Ascending aorta (tissue), 2 donors: ENCODE measurements at regions not wholly inside any gene's neighbourhood (a gene's known extent, or its start where the extent isn't known, plus 50 kb on each side); places are given as distances from the start of the nearest gene placed in this dataset.
"Not testable (repeated sequence)": the region's sequence is repeated elsewhere in the genome, so short reads cannot be mapped to it uniquely, and the experiment has no call there.

Source experiments
- DNase-seq, 2 donors: peaks; one replicate each; pipeline ENCODE4 v3.0.0-alpha.2; 2019; ENCODE audit warnings: low spot score in 2 of 2
- H3K27ac ChIP-seq, 2 donors: fragments of 200-600 bp; sonication (generic); one replicate each; pipeline ENCODE4 v1.5.1; 2016 to 2017; ENCODE audit warnings: mild to moderate bottlenecking in 1 of 2
- H3K27me3 ChIP-seq: fragments of 200-600 bp; sonication (generic); one replicate; pipeline ENCODE4 v1.5.1; 2017
- H3K36me3 ChIP-seq, 2 donors: fragments of 200-600 bp; sonication (generic); one replicate each; pipeline ENCODE4 v1.5.1; 2016
- H3K4me1 ChIP-seq, 2 donors: fragments of 200-600 bp; sonication (generic); one replicate each; pipeline ENCODE4 v1.5.1; 2016 to 2017; ENCODE audit warnings: mild to moderate bottlenecking in 1 of 2
- H3K4me3 ChIP-seq, 2 donors: fragments of 200-600 bp; sonication (generic); one replicate each; pipeline ENCODE4 v1.5.1; 2016 to 2017; ENCODE audit warnings: mild to moderate bottlenecking in 1 of 2
- H3K9me3 ChIP-seq, 2 donors: fragments of 200-600 bp; sonication (generic); one replicate each; pipeline ENCODE4 v1.5.1; 2016
- CTCF ChIP-seq, 3 experiments: fragments of 200-600 bp in 2 of 3; fragments of 450-650 bp in 1 of 3; sonication (generic) in 2 of 3; IDR thresholded peaks; one replicate each; pipeline ENCODE4 v1.5.1; 2016 to 2019; ENCODE audit warnings: antibody characterized with exemption in 3 of 3, mild to moderate bottlenecking in 1 of 3, moderate library complexity in 1 of 3
- intact Hi-C: fragments of 100-400 bp; cut with DNase I; formaldehyde crosslinking; loops from one replicate; pipeline ENCODE4 v1.15.1; 2023

GRCh38 chr10:10055656-10056442 lies 961.8 kb upstream of the CELF2 start:
- H3K4me3 ChIP-seq = no peak overlapping the region
- no peaks in the 10 kb centered on the region for H3K9me3 ChIP-seq
- no peak for TF ChIP-seq CTCF (IDR thresholded peaks at IDR 0.05)
- H3K4me1 ChIP-seq = no peaks in the 10 kb centered on the region
- no peak for DNase-seq
- no peak overlapping the region for H3K27ac ChIP-seq
- no peaks in the 10 kb centered on the region for H3K27me3 ChIP-seq
- intact Hi-C loops = no loop called here
- no peaks in the 10 kb centered on the region for H3K36me3 ChIP-seq

DNA sequence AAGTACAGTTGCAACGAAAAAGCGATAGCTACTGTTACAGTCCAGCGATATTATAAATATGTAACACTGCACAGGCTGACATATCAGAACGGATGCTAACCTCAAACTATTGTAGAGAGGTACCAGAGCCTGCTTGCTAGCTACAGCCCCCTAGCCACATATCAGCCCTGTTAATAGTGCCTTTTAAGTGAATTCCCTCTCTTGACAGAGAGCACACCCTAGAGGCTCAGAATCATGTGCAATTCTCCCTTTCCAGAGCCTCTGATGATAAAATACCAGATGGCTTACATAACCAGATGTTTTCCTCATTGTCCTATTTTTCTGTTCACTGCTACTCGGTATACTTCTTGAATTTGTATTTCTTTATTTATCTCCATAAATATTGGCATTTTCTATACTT lies 960.7 kb upstream of the CELF2 start:
- Histone ChIP-seq H3K36me3 (no peaks in the 10 kb centered on the region), H3K4me1 (no peaks in the 10 kb centered on the region), H3K9me3 (no peaks in the 10 kb centered on the region), H3K27ac (no peak overlapping the region), H3K4me3 (no peak overlapping the region), H3K27me3 (no peaks in the 10 kb centered on the region)
- no peak for TF ChIP-seq CTCF (IDR thresholded peaks at IDR 0.05)
- no peak for DNase-seq
- intact Hi-C loops = no loop called here

- Histone ChIP-seq H3K27me3 (no peaks in the 10 kb centered on the region), H3K4me1 (no peaks in the 10 kb centered on the region), H3K4me3 (no peak overlapping the region), H3K9me3 (no peaks in the 10 kb centered on the region), H3K27ac (no peak overlapping the region), H3K36me3 (no peaks in the 10 kb centered on the region)
- no peak for TF ChIP-seq CTCF (IDR thresholded peaks at IDR 0.05)
- no peak for DNase-seq
- intact Hi-C loops = no loop called here
Measured at GRCh38 chr10:10067644-10068043, 950.0 kb upstream of the CELF2 start.

DNA sequence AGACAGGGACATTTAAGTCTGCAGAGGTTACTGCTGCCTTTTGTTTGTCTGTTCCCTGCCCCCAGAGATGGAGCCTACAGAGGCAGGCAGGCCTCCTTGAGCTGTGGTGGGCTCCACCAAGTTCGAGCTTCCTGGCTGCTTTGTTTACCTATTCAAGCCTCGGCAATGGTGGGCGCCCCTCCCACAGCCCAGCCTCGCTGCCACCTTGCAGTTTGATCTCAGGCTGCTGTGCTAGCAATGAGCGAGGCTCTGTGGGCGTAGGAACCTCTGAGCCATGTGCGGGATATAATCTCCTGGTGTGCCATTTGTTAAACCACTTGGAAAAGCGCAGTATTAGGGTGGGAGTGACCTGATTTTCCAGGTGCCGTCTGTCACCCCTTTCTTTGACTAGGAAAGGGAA lies 942.8 kb upstream of the CELF2 start:
- H3K9me3 ChIP-seq, H3K27me3 ChIP-seq, H3K4me1 ChIP-seq, intact Hi-C loops, DNase-seq, H3K4me3 ChIP-seq, H3K36me3 ChIP-seq, H3K27ac ChIP-seq: not testable (repeated sequence)

DNA sequence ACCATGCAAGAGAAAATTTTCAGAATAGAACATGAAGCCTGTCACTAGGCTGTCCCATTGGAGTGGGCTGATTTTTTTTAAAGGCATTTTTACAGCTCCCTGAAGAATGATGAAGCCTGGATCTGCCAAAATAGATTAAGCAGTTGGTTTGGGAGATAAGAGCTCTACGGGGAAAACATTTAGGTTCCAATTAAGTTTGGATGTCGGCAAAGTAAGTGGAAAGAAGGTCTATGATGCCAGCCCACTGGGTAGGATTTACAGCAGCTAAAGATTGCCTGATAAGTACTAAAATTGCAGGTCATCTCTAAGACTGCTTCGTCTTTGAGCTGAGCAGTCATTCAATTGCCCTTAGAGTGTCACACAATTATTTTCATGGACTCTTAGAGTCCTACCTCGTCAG lies 939.2 kb upstream of the CELF2 start:
- intact Hi-C loops = no loop called here
- Histone ChIP-seq H3K27ac (no peak overlapping the region), H3K4me1 (no peaks in the 10 kb centered on the region), H3K36me3 (no peaks in the 10 kb centered on the region), H3K27me3 (no peaks in the 10 kb centered on the region), H3K4me3 (no peak overlapping the region), H3K9me3 (no peaks in the 10 kb centered on the region)
- no peak for DNase-seq
- TF ChIP-seq CTCF (IDR thresholded peaks at IDR 0.05) = no peak

DNA sequence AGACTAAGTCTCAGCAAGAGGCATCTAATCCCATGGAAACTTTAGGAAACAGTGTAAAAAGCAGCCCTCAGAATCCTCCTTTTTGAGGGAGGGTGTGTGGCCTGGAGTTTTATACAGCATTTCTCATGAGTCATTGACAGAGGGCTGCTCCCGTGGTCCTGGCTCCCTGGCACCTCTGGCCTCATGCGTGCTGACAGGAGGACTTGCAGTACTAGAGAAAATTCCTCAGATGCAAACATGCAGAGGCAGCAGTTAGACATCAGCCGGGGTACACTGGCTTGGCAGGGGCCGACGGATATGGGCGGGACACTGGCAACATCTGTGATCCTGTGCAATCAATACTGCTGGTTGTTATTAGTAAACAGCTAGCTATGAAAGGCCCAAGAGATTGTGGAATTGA lies 925.1 kb upstream of the CELF2 start:
- no peaks in the 10 kb centered on the region for H3K4me1 ChIP-seq
- intact Hi-C loops = no loop called here
- no peak for DNase-seq

More for the DNA sequence above, 925.1 kb upstream of the CELF2 start:
- no peak overlapping the region for H3K4me3 ChIP-seq
- no peaks in the 10 kb centered on the region for H3K9me3 ChIP-seq
- no peaks in the 10 kb centered on the region for H3K36me3 ChIP-seq
- no peak overlapping the region for H3K27ac ChIP-seq
- H3K27me3 ChIP-seq = no peaks in the 10 kb centered on the region
- no peak for TF ChIP-seq CTCF (IDR thresholded peaks at IDR 0.05)
